ENCODE measurements at regions not wholly inside any gene's neighbourhood (a gene's known extent, or its start where the extent isn't known, plus 50 kb on each side); places are given as distances from the start of the nearest gene placed in this dataset.

DNA sequence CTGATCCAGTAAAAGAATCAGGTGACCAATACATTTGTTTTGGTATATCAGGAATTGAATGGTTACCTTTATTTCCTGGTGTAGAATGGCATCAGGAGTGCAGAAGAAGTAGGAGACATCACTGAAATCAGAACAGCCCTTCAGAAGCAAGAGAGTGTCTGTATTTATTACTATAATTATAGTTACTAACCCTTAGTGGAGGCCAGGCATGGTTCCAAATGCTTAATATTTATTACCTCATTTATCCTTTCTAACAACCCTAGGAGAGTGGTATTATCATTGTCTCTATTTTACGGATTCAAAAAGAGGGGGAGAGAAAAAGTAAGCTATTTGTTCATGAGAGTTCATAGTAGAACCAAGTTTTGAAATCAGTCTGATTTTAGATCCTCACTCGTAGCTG lies 1292.9 kb downstream of the PCDH9 start:
- Histone ChIP-seq H3K4me2 (ENCODE audit: low read depth, low read length, poor library complexity, severe bottlenecking) (no peak overlapping the region), H3K9me2 (replicated peaks; ENCODE audit: insufficient read depth, low read length) (no peaks in the 10 kb centered on the region), H3K9ac (ENCODE audit: low read length) (no peak overlapping the region), H3K36me3 (ENCODE audit: low read length) (no peaks in the 10 kb centered on the region), H3K79me2 (ENCODE audit: insufficient read depth, low read length) (no peaks in the 10 kb centered on the region), H3K27me3 (ENCODE audit: low read length) (no peaks in the 10 kb centered on the region), H4K20me1 (ENCODE audit: low read depth, low read length) (no peaks in the 10 kb centered on the region), H3K9me3 (ENCODE audit: insufficient read depth, low read length) (no peaks in the 10 kb centered on the region), H3F3A (ENCODE audit: insufficient read depth) (no peaks in the 10 kb centered on the region), H2AFZ (ENCODE audit: low read depth, low read length, severe bottlenecking) (no peak overlapping the region), H3K4me3 (ENCODE audit: insufficient read depth, low read length, poor library complexity, severe bottlenecking) (no peak overlapping the region), H3K27ac (ENCODE audit: low read depth, low read length) (no peak overlapping the region)
- TF ChIP-seq EZH2phosphoT487 (conservative IDR thresholded peaks at IDR 0.05; ENCODE audit: low read length), result no peak
- TF ChIP-seq, protein P1, sequence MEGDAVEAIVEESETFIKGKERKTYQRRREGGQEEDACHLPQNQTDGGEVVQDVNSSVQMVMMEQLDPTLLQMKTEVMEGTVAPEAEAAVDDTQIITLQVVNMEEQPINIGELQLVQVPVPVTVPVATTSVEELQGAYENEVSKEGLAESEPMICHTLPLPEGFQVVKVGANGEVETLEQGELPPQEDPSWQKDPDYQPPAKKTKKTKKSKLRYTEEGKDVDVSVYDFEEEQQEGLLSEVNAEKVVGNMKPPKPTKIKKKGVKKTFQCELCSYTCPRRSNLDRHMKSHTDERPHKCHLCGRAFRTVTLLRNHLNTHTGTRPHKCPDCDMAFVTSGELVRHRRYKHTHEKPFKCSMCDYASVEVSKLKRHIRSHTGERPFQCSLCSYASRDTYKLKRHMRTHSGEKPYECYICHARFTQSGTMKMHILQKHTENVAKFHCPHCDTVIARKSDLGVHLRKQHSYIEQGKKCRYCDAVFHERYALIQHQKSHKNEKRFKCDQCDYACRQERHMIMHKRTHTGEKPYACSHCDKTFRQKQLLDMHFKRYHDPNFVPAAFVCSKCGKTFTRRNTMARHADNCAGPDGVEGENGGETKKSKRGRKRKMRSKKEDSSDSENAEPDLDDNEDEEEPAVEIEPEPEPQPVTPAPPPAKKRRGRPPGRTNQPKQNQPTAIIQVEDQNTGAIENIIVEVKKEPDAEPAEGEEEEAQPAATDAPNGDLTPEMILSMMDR (IDR thresholded peaks at IDR 0.05; ENCODE audit: insufficient read depth, low read length, poor library complexity, severe bottlenecking), result no peak

DNA sequence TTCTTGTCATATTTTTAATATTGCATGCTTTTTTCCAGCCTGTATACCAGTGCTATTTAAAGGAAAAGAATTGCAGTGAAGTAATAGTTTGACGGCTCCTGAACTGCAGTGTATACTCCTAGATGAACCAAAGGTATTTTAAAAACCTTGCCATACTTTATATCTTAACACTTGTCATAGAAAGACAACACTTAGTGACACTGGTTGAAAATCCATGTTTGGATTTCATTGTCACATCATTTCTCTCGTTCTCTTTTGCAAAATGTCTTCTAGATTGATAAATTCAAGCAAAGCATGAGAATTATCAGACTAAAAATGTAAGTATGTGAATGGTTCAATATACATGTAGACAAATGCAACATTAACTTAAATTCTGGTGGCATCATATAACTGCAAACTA lies 1293.9 kb downstream of the PCDH9 start:
- Histone ChIP-seq H2AFZ (ENCODE audit: low read depth, low read length, severe bottlenecking) (no peak overlapping the region), H3K4me2 (ENCODE audit: low read depth, low read length, poor library complexity, severe bottlenecking) (no peak overlapping the region), H3K9ac (ENCODE audit: low read length) (no peak overlapping the region), H3K9me3 (ENCODE audit: insufficient read depth, low read length) (no peaks in the 10 kb centered on the region), H3K27ac (ENCODE audit: low read depth, low read length) (no peak overlapping the region), H3F3A (ENCODE audit: insufficient read depth) (no peaks in the 10 kb centered on the region), H3K36me3 (ENCODE audit: low read length) (no peaks in the 10 kb centered on the region), H4K20me1 (ENCODE audit: low read depth, low read length) (no peaks in the 10 kb centered on the region), H3K9me2 (replicated peaks; ENCODE audit: insufficient read depth, low read length) (no peaks in the 10 kb centered on the region), H3K79me2 (ENCODE audit: insufficient read depth, low read length) (no peaks in the 10 kb centered on the region), H3K27me3 (ENCODE audit: low read length) (no peaks in the 10 kb centered on the region), H3K4me3 (ENCODE audit: insufficient read depth, low read length, poor library complexity, severe bottlenecking) (no peak overlapping the region)
- TF ChIP-seq EZH2phosphoT487 (conservative IDR thresholded peaks at IDR 0.05; ENCODE audit: low read length), result no peak
- TF ChIP-seq, protein P1 (IDR thresholded peaks at IDR 0.05; ENCODE audit: insufficient read depth, low read length, poor library complexity, severe bottlenecking), result no peak

DNA sequence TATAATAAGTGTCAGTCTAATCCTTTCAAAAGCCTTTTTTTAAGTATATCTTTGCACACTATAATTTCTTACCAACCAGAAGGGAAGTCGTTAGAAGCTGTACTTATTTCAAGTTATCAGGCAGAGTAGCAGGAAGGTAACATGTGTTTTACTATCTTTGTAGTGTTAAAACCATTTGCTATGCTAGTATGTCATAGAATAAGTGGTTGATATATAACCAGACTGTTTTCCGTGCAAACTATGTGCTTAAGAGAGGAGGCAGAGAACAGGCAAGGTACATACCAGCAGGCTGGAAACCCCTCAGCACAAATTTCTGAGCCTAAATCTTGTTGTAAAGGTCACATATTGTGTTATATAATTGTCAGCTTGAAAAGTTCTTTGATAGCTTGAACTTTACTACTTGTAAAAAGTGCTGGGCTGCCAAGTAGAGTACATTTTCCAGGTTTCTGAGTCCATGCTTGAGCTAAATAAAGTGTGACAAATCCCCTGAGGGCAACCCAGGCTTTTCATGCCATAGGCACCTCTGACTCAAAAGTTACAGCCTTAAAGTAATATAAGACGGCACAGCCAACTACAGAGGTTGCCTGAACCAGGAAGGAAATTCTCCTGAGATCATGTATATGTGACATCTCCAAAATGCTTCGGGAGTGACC lies 1297.4 kb downstream of the PCDH9 start:
- Histone ChIP-seq H3K27me3 (ENCODE audit: low read length) (no peaks in the 10 kb centered on the region), H3K4me2 (ENCODE audit: low read depth, low read length, poor library complexity, severe bottlenecking) (no peak overlapping the region), H3K79me2 (ENCODE audit: insufficient read depth, low read length) (no peaks in the 10 kb centered on the region), H3K27ac (ENCODE audit: low read depth, low read length) (no peak overlapping the region), H3F3A (ENCODE audit: insufficient read depth) (no peaks in the 10 kb centered on the region), H2AFZ (ENCODE audit: low read depth, low read length, severe bottlenecking) (peak overlapping the region; percentile 11), H3K9me2 (replicated peaks; ENCODE audit: insufficient read depth, low read length) (no peaks in the 10 kb centered on the region), H3K9me3 (ENCODE audit: insufficient read depth, low read length) (no peaks in the 10 kb centered on the region), H4K20me1 (ENCODE audit: low read depth, low read length) (no peaks in the 10 kb centered on the region), H3K4me3 (ENCODE audit: insufficient read depth, low read length, poor library complexity, severe bottlenecking) (no peak overlapping the region), H3K9ac (ENCODE audit: low read length) (no peak overlapping the region), H3K36me3 (ENCODE audit: low read length) (no peaks in the 10 kb centered on the region)
- TF ChIP-seq EZH2phosphoT487 (conservative IDR thresholded peaks at IDR 0.05; ENCODE audit: low read length), result no peak
- TF ChIP-seq, protein P1 (IDR thresholded peaks at IDR 0.05; ENCODE audit: insufficient read depth, low read length, poor library complexity, severe bottlenecking), result no peak

All from SU-DHL-6 (cell line).